ENCODE measurements at regions not wholly inside any gene's neighbourhood (a gene's known extent, or its start where the extent isn't known, plus 50 kb on each side); places are given as distances from the start of the nearest gene placed in this dataset.

DNA sequence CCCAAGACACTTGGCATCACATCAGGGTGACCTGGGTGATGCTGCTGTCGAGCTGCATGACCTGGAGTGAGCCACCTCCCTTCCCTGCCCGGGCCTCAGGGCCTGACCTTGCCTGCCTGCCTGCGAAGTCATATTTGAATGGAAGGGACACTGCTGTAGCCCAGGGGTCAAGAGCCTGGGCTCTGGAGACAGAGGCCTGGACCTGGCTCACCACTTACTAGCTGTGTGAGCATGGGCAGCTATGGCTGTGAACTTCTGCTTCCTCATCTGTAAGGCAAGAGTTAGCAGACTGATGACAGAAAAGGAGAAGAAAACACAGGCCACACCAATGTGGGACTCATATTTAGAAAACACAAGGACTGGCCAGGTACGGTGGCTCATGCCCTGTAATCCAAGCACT is 118.7 kb downstream of the ZFP36L2 start:
- no peak for DNase-seq

GRCh38 chr2:43106559-43107527 is 119.6 kb downstream of the ZFP36L2 start:
- DNase-seq, result no peak

DNA sequence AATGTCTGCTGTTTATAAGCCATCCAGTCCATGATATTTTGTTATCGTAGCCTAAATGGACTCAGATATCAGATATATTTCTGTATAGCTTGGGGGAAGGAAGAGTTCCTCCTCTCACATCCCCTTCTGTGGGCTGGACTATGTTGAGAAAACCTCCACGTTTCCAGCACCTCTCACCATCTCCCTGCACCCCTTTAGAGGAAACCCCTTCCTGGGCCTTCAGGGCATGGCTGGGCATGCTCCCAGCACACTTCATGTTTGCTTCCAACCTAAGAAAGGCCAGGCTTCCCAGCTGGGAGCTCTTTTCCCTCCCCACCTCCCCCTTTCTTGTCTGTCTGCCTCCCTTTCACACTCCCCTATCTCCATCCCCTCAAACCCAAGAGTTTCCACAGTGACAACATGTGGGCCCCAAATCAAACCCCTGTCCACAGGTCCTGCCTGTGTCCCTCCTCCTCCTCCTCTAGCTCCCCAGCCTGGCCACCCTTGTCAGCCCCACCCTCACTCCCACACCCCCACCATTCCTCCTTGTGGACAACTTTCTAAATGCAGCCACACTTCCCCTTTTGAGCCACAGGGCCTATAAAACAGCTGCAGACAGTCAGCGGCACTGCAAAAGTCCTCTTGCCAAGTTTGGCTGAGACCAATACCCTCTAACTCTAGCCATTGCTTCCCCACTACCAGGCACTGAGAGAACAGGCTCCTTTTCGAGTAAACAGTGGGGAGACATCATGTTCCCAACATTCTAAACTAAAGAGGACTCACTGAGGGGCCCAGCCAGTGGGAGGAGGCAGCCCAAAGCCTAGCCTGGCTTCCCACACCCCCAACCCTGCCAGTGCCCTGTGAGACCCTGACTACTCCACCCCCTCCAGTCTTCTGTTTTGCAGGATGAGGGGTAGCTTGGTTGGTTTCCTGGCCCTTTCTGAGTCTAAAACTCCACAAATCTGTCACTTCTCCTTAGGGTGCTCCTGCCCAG is 120.5 kb downstream of the ZFP36L2 start:
- peak; percentile 68 for DNase-seq

DNA sequence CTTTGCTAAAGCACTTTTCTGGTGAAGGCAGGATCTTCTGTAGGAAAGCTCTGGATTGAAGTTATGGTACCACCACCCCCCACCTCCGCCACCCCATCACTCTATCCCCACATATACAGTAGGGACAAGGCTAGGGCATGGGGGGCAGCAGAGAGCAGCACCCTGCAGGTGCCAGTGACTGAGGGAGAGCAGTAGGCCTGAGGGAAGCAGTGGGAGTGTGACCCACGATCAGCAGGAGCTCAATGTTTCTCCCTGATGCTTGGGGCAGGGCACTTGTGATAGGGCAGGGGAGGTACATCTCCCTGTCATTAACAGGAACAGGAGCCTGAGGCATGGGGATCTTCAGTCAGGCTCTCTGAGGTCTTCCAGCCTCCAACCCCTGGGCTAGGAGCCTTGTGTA is 121.6 kb downstream of the ZFP36L2 start:
- no peak for DNase-seq

- no peak for DNase-seq
These were observed 122.3 kb downstream of the ZFP36L2 start for GRCh38 chr2:43104106-43104505.

DNA sequence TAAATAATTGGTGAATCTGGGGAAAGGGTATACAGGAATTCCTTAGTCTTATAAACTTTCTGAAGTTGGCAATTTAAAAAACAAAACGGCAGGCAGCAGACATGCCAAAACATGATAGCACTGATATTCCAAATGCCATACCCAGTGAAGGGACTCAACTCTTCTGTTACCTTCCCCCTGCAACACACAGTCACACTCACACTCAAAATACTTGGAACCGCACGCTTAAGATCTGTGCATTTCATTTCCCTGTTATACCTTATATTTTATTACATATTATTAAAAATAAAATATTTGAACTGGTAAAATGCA is 123.4 kb downstream of the ZFP36L2 start:
- DNase-seq, result no peak

- peak; percentile 79 for DNase-seq
These were observed 123.9 kb downstream of the ZFP36L2 start for GRCh38 chr2:43102366-43103092.

- DNase-seq, result no peak
These were observed 124.7 kb downstream of the ZFP36L2 start for GRCh38 chr2:43101751-43102150.

- no peak for DNase-seq
These were observed 125.3 kb downstream of the ZFP36L2 start for GRCh38 chr2:43100883-43101662.

GRCh38 chr2:43100362-43100882 is 126.0 kb downstream of the ZFP36L2 start:
- no peak for DNase-seq

GRCh38 chr2:43099797-43100196 is 126.6 kb downstream of the ZFP36L2 start:
- no peak for DNase-seq

- no peak for DNase-seq
These were observed 127.9 kb downstream of the ZFP36L2 start for GRCh38 chr2:43098539-43098938.

DNA sequence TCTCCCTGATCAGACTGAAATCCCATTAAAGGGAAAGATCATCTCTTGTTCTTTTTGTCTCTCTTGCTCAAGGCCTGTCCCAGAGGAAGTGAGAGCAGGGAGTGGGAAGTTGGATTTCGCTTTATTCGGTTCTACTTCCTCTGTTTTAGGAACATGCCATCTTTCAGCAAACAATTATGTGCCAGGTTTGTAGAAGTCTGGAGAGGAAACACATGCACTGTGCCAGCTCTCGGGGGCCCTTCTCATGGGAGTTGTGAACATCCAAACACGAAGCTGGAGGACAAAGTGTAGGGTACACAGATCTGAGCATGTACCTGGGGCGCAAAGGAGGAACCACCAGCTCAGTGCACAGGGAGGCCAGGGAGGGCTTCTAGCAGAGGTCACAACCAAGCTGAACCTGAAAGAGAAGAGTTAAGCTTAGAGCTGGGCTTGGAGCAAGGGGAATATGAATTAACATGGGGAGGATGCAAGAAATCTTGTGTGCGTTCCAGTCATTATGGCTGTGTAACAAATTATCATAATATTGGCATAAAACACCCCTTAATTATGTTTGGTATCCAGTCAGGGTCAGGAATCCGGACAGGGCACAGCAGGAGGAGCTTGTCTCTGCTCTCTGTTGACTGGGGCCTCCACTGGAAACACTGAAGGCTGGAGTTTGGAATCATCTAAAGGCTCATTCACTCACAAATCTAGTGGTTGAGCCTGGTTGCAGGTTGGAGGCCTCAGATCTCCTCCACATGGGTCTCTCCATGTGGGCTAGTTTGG is 128.6 kb downstream of the ZFP36L2 start:
- no peak for DNase-seq

GRCh38 chr2:43095533-43096295 is 130.7 kb downstream of the ZFP36L2 start:
- no peak for DNase-seq

DNA sequence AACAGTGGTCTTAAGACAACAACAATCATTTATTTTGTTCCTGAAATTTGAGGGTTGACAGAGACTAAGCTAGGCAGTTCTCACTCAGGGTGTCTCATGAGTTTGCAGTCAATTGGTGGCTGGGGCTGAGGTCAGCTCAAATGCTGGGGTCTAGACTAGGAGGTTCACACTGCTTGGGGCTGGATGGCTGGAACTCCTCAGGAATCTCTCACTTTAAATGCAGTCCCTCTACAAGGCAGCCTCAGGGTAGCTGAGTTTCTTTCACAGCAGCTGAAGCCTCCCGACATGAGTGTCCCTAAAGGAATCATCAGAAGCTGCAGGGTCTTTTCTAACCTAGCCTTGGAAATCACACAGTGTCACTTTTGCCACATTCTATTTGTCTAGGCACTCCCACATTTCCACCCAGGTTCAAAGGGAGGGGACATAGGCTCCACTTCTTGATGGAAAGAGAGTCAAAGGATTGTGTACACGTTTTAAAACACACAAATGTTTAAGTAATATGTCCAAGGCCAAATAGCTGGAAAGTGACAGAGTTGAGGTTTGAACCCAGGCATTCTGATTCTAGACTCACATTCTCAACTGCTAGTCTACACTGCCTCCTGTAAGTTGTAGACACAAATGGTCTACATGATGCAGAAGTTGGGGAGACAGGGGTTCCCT is 133.8 kb downstream of the ZFP36L2 start:
- DNase-seq, result no peak

DNA sequence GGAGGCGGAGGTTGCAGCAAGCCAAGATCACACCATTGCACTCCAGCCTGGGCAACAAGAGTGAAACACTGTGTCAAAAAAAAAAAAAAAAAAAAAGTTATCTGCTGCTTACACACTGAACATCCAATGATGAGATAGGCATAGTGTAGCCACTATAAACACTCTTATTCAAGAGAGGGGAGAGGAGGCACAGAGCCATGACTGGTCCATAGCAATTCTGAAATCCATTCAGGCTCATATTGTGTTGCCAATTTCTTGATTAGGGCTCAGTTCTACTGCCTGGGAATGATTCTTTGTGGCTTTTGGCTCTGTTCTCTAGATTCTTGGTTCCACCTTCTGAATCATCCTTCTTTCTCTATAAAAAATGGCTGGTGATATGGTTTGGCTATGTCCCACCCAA is 136.1 kb downstream of the ZFP36L2 start:
- no peak for DNase-seq

DNA sequence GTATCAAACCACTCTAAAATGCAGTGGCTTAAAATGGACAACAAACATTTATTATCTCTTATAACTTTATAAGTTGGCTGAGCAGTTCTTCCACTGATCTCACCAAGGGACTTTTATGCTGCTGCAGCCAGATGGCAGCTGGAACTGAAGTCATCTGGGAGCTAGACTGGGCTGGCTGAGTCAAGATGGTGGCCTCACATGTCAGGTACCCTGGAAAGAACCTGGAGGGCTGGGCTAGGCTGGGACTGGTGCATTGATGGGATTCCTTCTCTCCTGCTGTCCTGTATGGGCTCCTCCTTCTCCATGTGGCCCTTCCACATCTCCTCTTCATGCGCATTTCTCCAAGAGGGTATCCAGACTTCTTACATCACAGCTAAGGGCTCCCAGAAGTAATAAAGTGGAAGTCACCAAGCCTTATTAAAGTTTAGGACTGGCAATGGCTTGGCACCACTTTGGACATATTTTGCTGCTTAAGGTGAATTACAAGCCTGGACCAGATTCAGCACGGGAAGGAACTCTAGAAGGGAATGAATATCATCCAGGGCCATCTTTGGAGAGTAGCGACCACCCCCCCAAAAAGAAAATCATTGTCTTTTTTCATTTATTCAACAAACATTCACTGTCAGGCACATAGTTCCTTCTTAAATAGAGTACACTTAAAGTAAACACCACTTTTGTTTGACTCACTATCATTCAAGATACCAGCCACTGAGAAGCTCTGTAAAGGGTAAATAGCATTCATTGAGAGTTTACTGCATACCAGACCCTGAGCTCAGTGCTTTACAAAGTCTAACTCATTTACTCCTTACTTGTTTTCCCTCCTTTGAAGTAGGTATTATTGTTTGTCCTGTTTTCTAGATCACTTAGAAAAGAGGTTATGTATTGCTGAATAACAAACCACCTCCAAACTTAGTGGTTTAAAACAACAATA is 138.0 kb downstream of the ZFP36L2 start:
- DNase-seq, result no peak

DNA sequence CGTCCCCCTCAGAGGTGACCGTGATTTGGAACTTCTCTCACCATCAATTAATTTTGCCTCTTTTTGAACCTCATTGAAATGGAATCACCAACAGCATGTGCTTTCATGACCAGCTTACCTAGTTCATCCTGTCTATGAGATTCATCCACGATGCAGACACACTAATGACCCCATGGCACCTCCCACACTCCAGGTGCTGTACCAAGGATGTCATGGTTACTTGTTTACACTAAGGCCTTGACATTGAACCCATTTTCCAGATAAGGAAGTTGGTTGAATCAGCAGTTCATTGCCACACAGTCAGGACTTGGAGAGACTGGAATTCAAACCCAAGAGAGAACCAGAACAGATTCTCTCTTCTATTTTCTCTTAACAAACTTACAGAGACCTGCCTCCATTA is 139.0 kb downstream of the ZFP36L2 start:
- DNase-seq, result no peak

Measured in muscle of arm (tissue), 1 donor.